OCI-LY3 (cell line): ENCODE measurements at regions not wholly inside any gene's neighbourhood (a gene's known extent, or its start where the extent isn't known, plus 50 kb on each side); places are given as distances from the start of the nearest gene placed in this dataset.

Experiments used
- H2AFZ ChIP-seq: fragments of 200-600, 300-600 bp; shearing (Covaris generic); 2 replicates; pipeline ENCODE4 v1.6.0; 2014; ENCODE audit warnings: antibody characterized with exemption, low read depth, low read length
- H3K27ac ChIP-seq: fragments of 200-600, 300-600 bp; sonication (generic); 2 replicates; pipeline ENCODE4 v1.5.1; 2014; ENCODE audit warnings: mild to moderate bottlenecking, low read length, moderate library complexity, mixed read lengths
- H3K27me3 ChIP-seq: fragments of 200-600, 300-600 bp; sonication (generic); 2 replicates; pipeline ENCODE4 v1.6.1; 2014; ENCODE audit warnings: low read depth, low read length, mixed read lengths
- H3K36me3 ChIP-seq: fragments of 200-600, 300-600 bp; sonication (generic); replicated peaks from 2 replicates; pipeline ENCODE3; 2014; ENCODE audit warnings: low read depth, low read length, mixed read lengths
- H3K4me1 ChIP-seq: fragments of 300-600, 200-600 bp; sonication (generic); 2 replicates; pipeline ENCODE4 v1.6.1; 2014; ENCODE audit warnings: low read length, mixed read lengths
- H3K4me2 ChIP-seq: fragments of 200-600, 300-600 bp; sonication (generic); 2 replicates; pipeline ENCODE4 v1.6.1; 2014; ENCODE audit warnings: low read length, mixed read lengths
- H3K4me3 ChIP-seq: fragments of 300-600, 200-600 bp; sonication (generic); 2 replicates; pipeline ENCODE4 v1.5.1; 2014; ENCODE audit warnings: antibody characterized with exemption, mild to moderate bottlenecking, low read length, moderate library complexity
- H3K79me2 ChIP-seq: fragments of 300-600, 200-600 bp; shearing (Covaris generic); 2 replicates; pipeline ENCODE4 v1.6.1; 2014; ENCODE audit warnings: mild to moderate bottlenecking, low read length, mixed read lengths
- H3K9ac ChIP-seq: fragments of 300-600, 200-600 bp; shearing (Covaris generic); 2 replicates; pipeline ENCODE4 v1.6.0; 2014; ENCODE audit warnings: mild to moderate bottlenecking, low read length, moderate library complexity
- H3K9me3 ChIP-seq: fragments of 200-600, 300-600 bp; shearing (Covaris generic); 2 replicates; pipeline ENCODE4 v1.6.1; 2014; ENCODE audit warnings: low read length, mixed read lengths; ENCODE audit not compliant: insufficient read depth
- H4K20me1 ChIP-seq: fragments of 200-600, 300-600 bp; sonication (generic); 2 replicates; pipeline ENCODE4 v1.6.1; 2016; ENCODE audit warnings: low read length, mixed read lengths; ENCODE audit not compliant: insufficient read depth
- EZH2phosphoT487 ChIP-seq: fragments of 200-600 bp; shearing (Covaris generic); IDR thresholded peaks from 2 replicates; pipeline ENCODE4 v1.6.1; 2018; ENCODE audit warnings: antibody characterized with exemption, mixed run types, low read depth
- TF ChIP-seq, protein P1 (sequence below): fragments of 200-600, 300-600 bp; sonication (generic); IDR thresholded peaks from 2 replicates; pipeline ENCODE4 v1.5.1; 2014; ENCODE audit warnings: antibody characterized with exemption, low read length, low read depth

DNA sequence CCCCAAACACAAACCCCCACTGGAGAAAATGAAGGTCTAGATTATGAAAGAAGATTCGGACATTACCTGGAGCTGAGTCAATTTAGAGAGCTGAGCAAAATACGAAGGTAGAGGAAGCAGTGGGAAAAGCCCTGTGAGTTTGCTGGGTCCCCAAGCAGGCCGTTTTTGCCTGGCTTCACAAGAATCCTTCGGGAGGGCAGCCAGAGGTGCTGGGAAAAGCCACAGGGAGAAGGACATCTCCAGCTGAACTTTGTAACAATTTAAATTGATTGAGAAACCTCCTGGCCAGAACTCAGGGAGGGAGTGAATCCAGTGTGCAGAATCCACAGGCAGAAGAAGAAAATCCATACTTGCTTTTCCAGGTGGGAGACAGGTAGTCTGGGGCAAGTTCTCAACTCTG lies 319.1 kb upstream of the CT83 start:
- H3K27me3 ChIP-seq = no peaks in the 10 kb centered on the region
- no peak overlapping the region for H3K27ac ChIP-seq
- no peak for TF ChIP-seq EZH2phosphoT487
- TF ChIP-seq, protein P1, sequence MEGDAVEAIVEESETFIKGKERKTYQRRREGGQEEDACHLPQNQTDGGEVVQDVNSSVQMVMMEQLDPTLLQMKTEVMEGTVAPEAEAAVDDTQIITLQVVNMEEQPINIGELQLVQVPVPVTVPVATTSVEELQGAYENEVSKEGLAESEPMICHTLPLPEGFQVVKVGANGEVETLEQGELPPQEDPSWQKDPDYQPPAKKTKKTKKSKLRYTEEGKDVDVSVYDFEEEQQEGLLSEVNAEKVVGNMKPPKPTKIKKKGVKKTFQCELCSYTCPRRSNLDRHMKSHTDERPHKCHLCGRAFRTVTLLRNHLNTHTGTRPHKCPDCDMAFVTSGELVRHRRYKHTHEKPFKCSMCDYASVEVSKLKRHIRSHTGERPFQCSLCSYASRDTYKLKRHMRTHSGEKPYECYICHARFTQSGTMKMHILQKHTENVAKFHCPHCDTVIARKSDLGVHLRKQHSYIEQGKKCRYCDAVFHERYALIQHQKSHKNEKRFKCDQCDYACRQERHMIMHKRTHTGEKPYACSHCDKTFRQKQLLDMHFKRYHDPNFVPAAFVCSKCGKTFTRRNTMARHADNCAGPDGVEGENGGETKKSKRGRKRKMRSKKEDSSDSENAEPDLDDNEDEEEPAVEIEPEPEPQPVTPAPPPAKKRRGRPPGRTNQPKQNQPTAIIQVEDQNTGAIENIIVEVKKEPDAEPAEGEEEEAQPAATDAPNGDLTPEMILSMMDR = no peak
- no peaks in the 10 kb centered on the region for H3K79me2 ChIP-seq
- no peak overlapping the region for H3K9ac ChIP-seq
- H4K20me1 ChIP-seq = no peaks in the 10 kb centered on the region
- no peak overlapping the region for H3K4me2 ChIP-seq
- no peaks in the 10 kb centered on the region for H3K4me1 ChIP-seq
- no peak overlapping the region for H3K4me3 ChIP-seq
- H3K9me3 ChIP-seq = no peaks in the 10 kb centered on the region
- no peak overlapping the region for H2AFZ ChIP-seq
- H3K36me3 ChIP-seq = no peaks in the 10 kb centered on the region

DNA sequence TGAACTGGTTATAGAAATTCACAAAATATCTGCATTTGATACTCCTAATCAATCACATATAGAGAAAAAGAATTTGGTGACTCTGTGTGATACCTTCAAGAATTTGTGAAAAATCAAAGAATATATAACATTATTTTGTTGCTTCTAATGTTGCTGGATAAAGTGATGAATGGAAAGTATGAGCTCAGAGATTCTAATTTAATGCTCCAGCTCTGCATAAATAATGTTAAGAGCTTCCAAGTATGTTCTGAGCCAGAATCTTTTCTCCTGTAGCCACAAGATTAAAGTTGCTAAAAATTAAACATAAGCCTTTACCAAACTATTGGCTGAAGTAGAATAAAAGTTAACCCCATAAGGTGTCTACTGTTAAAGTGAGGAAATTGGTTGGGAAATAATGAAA lies 294.7 kb upstream of the CT83 start:
- H3K36me3 ChIP-seq = no peaks in the 10 kb centered on the region
- H3K27me3 ChIP-seq = no peaks in the 10 kb centered on the region
- TF ChIP-seq, protein P1 = no peak
- TF ChIP-seq EZH2phosphoT487 = no peak
- no peak overlapping the region for H3K27ac ChIP-seq
- H3K79me2 ChIP-seq = no peaks in the 10 kb centered on the region
- no peaks in the 10 kb centered on the region for H4K20me1 ChIP-seq
- H3K4me2 ChIP-seq = no peak overlapping the region
- H3K4me1 ChIP-seq = no peaks in the 10 kb centered on the region
- no peak overlapping the region for H2AFZ ChIP-seq
- no peak overlapping the region for H3K9ac ChIP-seq
- H3K9me3 ChIP-seq = no peaks in the 10 kb centered on the region
- H3K4me3 ChIP-seq = no peak overlapping the region

DNA sequence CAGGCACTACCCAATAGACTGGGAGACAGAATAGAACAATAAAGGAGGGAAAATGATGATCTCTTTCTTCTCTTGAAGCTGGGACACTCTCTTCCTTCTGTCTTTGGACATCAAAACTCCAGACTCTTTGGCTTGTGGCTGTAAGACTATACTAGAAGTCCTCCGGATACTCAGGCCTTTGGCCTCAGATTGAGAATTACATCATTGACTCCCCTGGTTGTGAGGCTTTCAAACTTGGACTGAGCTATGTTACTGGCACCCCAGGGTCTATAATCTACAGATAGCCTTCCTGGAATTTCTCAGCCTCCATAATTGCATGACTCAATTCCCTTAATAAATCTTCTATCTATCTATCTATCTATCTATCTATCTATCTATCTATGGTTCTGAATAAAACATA lies 294.2 kb upstream of the CT83 start:
- no peaks in the 10 kb centered on the region for H3K27me3 ChIP-seq
- H3K27ac ChIP-seq = no peak overlapping the region
- no peak overlapping the region for H2AFZ ChIP-seq
- no peak overlapping the region for H3K4me3 ChIP-seq
- no peaks in the 10 kb centered on the region for H4K20me1 ChIP-seq
- H3K36me3 ChIP-seq = no peaks in the 10 kb centered on the region
- no peaks in the 10 kb centered on the region for H3K9me3 ChIP-seq
- H3K4me2 ChIP-seq = no peak overlapping the region
- no peaks in the 10 kb centered on the region for H3K4me1 ChIP-seq
- H3K79me2 ChIP-seq = no peaks in the 10 kb centered on the region
- no peak overlapping the region for H3K9ac ChIP-seq
- TF ChIP-seq, protein P1 = no peak
- no peak for TF ChIP-seq EZH2phosphoT487

- no peaks in the 10 kb centered on the region for H3K4me1 ChIP-seq
- TF ChIP-seq EZH2phosphoT487 = no peak
- TF ChIP-seq, protein P1 = no peak
- H2AFZ ChIP-seq = no peak overlapping the region
- no peak overlapping the region for H3K27ac ChIP-seq
- no peak overlapping the region for H3K4me3 ChIP-seq
- H3K36me3 ChIP-seq = no peaks in the 10 kb centered on the region
- no peaks in the 10 kb centered on the region for H3K79me2 ChIP-seq
- no peaks in the 10 kb centered on the region for H3K9me3 ChIP-seq
- no peak overlapping the region for H3K9ac ChIP-seq
- H3K27me3 ChIP-seq = no peaks in the 10 kb centered on the region
- H4K20me1 ChIP-seq = no peaks in the 10 kb centered on the region
- no peak overlapping the region for H3K4me2 ChIP-seq
Observed at GRCh38 chrX:116749943-116750342, 287.2 kb upstream of the CT83 start.
